GM21390 (cell line): ENCODE measurements at regions not wholly inside any gene's neighbourhood (a gene's known extent, or its start where the extent isn't known, plus 50 kb on each side); places are given as distances from the start of the nearest gene placed in this dataset.
"Not testable (repeated sequence)": the region's sequence is repeated elsewhere in the genome, so short reads cannot be mapped to it uniquely, and the experiment has no call there.

Experiments used
- ATAC-seq: cut with Tn5 transposase; IDR thresholded peaks from one replicate; pipeline ENCODE4 v1.9.1; 2021; ENCODE audit not compliant: unreplicated experiment

DNA sequence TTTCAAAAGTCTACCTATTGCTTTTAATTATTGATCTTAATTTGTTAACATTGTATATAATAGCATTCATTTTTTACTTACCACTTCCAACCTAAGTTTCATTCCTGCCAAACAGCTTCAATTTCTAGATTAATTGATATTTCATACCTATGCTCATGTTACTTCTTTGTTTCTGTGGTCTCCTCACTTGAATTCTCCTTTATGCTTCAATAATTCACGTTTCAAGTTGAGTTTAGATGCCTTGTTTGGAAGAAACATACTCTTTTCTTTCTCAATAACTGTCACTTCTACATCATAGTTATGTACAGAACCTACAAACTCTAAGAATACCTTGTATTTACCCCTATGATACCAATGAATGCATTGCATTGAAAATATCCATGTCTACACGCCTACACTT, 862.2 kb upstream of the LRATD1 start:
- no peak for ATAC-seq

DNA sequence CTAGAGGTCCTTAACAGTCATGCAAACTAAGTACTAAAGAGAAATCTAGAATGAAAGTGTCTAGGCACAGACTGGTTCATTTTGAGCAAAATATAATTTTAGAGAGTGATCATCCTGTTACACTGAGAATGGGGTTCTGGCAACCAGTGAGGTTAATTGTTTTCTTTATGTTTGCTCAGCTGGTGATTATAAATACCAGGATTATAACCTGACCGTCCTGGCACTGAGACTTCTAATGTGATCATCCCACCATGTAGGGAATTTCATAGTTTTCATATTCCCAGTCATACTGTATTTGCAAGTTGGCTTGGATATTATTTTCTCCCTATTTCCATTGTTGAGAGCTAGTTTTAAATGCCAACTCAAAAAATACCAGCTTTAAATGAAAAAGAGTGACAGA, 852.5 kb upstream of the LRATD1 start:
- ATAC-seq: no peak

DNA sequence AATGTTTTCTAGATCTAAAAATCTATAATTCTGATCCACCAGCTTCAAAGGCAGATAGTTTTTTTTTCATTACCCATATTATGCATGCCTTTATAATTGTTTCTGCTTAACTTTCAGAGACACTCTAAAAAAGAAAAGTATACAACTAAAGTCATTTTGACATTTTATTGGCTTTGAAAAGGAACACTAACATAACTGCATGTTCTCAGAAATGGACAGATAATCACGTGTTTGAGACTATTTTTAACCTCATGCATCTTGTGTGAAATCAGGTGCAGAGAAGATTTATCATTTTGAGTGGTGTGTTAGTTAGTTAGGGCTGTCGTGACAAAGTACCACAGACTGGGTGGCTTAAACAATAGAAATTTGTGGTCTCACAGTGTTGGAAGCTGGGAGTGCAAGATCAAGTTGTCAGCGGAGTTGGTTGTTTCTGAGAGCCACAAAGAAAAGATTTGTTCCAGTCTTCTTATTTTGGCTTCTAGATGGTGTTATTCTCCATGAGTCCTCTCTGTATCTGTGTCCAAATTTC, 841.4 kb upstream of the LRATD1 start:
- no peak for ATAC-seq

GRCh38 chr2:13806539-13806938, 826.0 kb upstream of the LRATD1 start:
- ATAC-seq: no peak

DNA sequence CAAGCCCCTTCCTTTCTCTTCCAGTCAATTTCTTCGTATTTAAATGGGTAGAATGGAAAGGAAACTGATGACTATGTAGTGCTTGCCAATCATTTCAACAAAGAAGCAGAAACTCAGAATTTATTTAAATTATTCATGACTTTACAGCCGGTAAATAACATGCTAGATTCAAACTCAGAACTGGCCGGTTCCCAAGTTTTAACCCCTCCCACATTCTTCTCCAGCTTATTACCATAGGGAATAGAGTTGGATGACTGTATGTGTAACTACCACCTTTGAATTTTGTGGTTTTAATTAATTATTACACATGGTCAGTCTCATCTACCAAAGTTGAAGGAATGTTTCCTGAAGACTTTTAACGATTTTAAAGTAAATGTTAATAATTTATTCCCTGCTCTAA, 819.3 kb upstream of the LRATD1 start:
- ATAC-seq: no peak

DNA sequence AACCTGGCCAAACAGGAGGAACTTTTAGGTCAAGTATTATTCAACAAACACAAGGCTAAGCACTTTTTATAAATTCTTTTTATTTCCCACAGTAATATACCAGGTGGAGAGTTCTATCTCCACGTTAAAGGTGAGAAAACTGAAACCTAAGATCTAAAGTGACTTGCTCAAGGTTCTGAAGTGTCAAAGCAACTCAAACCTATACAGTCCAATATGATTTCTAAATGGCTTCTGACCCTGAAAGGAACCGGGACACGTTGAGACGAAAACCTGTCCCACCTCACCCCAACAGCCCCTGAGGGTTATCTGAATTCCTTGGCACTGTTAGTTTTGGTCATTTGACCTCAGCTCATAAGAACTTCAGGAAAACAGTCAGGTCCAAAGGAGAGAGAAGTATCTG, 814.5 kb upstream of the LRATD1 start:
- no peak for ATAC-seq

DNA sequence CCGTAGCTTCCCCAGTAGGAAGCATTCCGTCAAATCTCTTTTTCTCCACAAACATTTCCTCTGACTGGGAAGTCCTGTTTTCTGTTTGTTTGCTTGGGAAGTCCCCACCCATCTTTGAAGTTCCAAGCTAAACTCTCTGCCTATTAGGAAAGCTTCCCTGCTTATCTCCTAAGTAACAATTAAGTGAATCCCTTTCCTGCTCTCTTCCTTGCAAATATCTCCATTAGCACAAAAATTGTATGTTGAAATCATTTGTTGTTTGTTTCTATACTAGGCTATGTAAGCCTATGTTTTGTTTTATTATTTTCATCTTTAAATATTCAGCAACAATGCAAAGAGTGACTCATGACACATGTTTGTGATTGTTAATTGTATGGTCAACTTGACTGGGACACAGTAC, 812.6 kb upstream of the LRATD1 start:
- no peak for ATAC-seq

- ATAC-seq: no peak
Observed at GRCh38 chr2:13821255-13821880, 811.1 kb upstream of the LRATD1 start.

GRCh38 chr2:13822365-13822764, 810.2 kb upstream of the LRATD1 start:
- no peak for ATAC-seq

GRCh38 chr2:13826314-13826853, 806.1 kb upstream of the LRATD1 start:
- no peak for ATAC-seq

DNA sequence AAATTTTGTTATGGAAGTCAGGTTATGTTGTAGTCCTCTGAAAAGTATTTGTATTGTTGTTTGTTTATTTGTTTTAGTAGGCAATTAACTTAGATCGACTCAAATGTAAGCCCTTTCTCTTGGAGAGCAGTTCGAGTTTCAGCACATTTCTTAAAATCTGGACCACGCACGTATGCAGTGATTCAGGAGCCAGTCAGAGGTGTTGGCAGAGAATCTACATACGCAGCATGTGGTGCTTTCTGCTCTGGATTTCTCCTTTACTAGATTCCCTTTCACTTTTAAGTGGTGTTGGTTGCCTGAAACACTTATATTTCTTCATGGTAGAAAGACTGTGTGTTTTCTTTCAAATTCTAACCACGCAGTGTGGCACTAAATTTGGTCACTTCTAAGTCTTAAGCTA, 773.9 kb upstream of the LRATD1 start:
- ATAC-seq: no peak

- not testable (repeated sequence) for ATAC-seq
Observed at GRCh38 chr2:13868275-13868674, 764.2 kb upstream of the LRATD1 start.

DNA sequence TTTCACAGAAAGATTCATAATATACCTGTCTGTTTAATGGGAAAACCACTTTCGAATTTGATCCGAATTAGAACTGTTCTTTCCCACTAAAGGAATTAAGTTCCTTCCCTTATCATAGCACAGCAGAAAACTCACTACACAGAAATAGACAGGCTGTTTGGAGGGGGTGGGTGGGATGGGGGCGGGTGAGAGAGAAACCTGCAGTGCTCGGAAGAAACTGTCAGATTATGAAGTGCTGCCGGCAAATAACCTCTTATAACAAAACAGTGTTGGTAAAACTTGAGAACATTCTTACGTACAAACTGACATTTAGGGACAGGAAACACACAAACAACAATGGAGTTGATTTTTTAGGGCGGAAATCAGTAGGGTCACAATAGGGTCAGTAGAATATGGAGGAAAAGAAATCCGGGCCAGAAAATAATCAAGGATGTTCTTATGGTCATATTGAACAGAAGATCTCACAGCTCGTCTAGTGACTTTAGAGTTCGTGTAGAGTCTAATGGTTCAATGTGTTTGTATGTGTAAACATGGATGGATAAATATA, 756.0 kb upstream of the LRATD1 start:
- ATAC-seq: no peak

DNA sequence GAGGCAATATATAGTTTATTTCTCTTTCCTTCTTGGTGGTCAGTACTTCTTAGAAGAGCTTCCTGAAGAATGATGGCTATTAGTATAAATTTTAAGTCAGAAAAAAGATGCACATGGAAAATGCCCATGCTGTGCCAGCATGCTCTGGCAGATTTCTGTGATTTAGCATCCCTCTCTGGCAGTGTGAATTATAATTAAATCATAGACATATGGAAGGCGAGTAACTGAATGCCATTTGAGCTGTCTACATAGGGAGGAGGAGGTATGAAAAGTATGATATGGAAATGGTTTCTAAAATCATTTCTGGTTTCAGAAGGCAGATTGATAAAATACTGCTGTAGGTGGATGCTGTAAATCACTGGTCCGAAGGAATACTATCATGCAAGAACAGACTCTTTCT, 754.9 kb upstream of the LRATD1 start:
- ATAC-seq: no peak

DNA sequence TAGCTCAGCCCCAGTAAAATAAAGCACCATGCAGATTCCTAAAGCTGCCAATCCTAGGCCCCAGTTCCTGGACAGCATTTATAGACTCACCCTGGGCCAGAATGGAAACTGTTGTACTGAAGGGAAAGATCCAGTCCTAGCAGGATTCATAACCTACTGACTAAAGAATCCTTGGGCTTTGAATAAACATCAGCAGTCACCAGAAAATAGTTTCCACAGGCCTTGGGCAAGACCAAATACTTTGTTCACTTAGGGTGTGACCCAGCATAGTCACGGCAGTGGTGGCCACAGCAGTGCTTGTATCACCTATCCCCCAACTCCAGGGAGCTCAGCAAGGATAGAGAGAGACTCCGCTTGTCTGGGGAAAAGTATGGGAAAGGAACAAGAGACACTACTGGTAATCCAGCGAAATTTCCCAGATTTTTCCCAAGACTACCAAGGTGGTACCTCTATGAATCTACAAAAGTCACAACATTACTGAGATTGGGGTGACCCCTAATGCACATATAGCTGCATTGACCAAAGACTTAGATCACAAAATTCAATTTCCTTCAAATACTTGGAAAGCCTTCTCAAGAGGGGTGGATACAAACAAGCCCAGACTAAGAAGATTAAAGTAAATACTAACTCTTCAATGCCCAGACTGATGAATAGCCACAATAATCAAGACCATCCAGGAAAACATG, 748.1 kb upstream of the LRATD1 start:
- no peak for ATAC-seq

GRCh38 chr2:13901526-13901925, 731.0 kb upstream of the LRATD1 start:
- ATAC-seq: no peak

DNA sequence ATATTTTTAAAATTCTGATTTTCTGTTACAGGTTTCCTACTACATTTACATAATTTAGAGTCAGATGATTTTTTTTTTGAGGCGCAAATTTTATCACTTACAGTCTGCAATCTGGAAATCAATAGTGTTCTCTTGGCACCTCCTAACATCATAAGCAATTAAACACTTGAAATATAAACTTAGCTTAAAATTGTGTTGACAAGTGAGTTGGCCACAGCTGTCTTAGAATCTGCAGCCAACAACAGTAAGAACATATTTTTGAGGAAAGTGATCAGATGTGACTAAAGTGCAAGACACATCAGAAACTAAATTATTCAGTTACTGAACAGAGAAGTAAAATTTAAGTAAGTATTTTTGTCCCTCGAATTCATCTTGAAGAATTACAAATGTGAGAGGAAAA, 726.7 kb upstream of the LRATD1 start:
- ATAC-seq: no peak

GRCh38 chr2:13916066-13916465, 716.5 kb upstream of the LRATD1 start:
- ATAC-seq: no peak

DNA sequence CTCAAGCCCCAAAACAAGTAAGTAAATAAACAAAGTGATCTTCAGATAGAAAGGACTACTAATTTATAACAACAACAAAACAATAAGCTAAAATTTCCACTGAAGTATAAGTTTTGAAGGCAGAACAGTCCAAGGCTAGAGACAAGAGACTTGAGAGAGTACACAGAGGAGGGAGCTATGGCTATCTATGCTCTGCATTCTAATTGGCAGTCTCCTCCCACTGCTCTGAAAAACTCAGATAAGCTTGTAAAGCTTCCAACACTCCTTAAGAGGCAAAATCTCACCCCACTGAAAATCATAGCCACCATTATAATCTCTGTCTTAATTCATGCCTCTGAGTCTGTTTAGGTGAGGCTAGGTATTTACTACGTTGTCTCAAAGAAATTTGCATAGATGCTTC, 714.6 kb upstream of the LRATD1 start:
- ATAC-seq: no peak

DNA sequence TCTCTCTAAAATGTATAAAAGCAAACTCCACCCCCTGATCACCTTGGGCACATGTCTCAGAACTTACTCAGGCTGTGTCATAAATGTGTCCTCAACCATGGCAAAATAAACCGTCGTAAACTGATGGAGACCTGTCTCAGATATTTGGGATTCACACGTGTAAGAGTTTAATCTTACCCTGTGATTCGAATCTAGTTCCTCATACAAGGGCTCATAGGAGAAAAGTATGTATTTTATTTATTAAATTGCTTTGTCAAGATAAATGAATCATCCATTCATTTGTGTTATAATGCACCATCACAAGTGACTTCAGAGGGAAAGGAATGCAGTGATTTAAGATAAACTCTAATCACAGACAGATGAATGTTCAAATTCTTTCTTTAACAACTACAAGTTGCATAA, 712.5 kb upstream of the LRATD1 start:
- no peak for ATAC-seq

- ATAC-seq: no peak
Observed at GRCh38 chr2:13921245-13921644, 711.3 kb upstream of the LRATD1 start.

- no peak for ATAC-seq
Observed at GRCh38 chr2:13923823-13924222, 708.7 kb upstream of the LRATD1 start.
